H1 (cell line): ENCODE measurements at regions not wholly inside any gene's neighbourhood (a gene's known extent, or its start where the extent isn't known, plus 50 kb on each side); places are given as distances from the start of the nearest gene placed in this dataset.

Source experiments
- CTCF ChIA-PET: fragments of 300-600 bp; sonication (Branson Sonifier 250); formaldehyde crosslinking; loops from one replicate; lab custom pipeline; 2021; ENCODE audit not compliant: partially characterized antibody; lab: Charles Lee
- POLR2A ChIA-PET: fragments of 300-600 bp; sonication (Branson Sonifier 250); formaldehyde crosslinking; loops from one replicate; lab custom pipeline; 2021; ENCODE audit warnings: inconsistent platforms; ENCODE audit not compliant: partially characterized antibody; lab: Charles Lee
- DNase-seq, 2 experiments: peaks; one replicate each; pipeline versions ENCODE4 v3.0.0 to v3.0.0-alpha.2; 2010 to 2022; ENCODE audit warnings: low spot score in 2 of 2, low read depth in 1 of 2, mixed read lengths in 1 of 2
- FAIRE-seq: peaks from 2 replicates; lab custom pipeline; 2011; peaks lifted over from hg19 to GRCh38; lab: Jason Lieb, UNC
- H2AFZ ChIP-seq: 2 replicates; pipeline ENCODE4 v1.8.1; 2012; ENCODE audit warnings: low read length, inconsistent platforms
- H2AK5ac ChIP-seq: 2 replicates; pipeline ENCODE4 v1.6.1; 2013; ENCODE audit warnings: low read depth, low read length
- H2BK120ac ChIP-seq: replicated peaks from 2 replicates; pipeline ENCODE3; 2013; ENCODE audit warnings: low read depth, low read length, inconsistent platforms
- H2BK12ac ChIP-seq: 2 replicates; pipeline ENCODE4 v1.6.1; 2013; ENCODE audit warnings: low read depth, low read length
- H2BK15ac ChIP-seq: 2 replicates; pipeline ENCODE4 v1.6.1; 2013; ENCODE audit warnings: low read length
- H2BK20ac ChIP-seq: 2 replicates; pipeline ENCODE4 v1.6.1; 2013; ENCODE audit warnings: low read length
- H2BK5ac ChIP-seq: 2 replicates; pipeline ENCODE4 v1.6.1; 2013; ENCODE audit warnings: low read depth, low read length
- H3K14ac ChIP-seq: 2 replicates; pipeline ENCODE4 v1.6.1; 2013; ENCODE audit warnings: inconsistent platforms; ENCODE audit not compliant: insufficient read length
- H3K18ac ChIP-seq: 2 replicates; pipeline ENCODE4 v1.6.1; 2013; ENCODE audit warnings: low read length; ENCODE audit errors: extremely low read depth
- H3K23ac ChIP-seq: 2 replicates; pipeline ENCODE4 v1.6.1; 2013; ENCODE audit warnings: inconsistent platforms; ENCODE audit not compliant: insufficient read length
- H3K23me2 ChIP-seq: 2 replicates; pipeline ENCODE4 v1.6.1; 2013; ENCODE audit warnings: low read depth, low read length
- H3K27ac ChIP-seq: 2 replicates; pipeline ENCODE4 v1.6.1; 2011; ENCODE audit warnings: low read depth, low read length, inconsistent platforms
- H3K27me3 ChIP-seq, 4 experiments: replicated peaks in 1 of 4; 1 replicate in 1 of 4; 2 replicates in 3 of 4; pipeline versions ENCODE4 v1.6.1 to v1.8.1; 2011 to 2013; ENCODE audit warnings: low read length in 3 of 4, mild to moderate bottlenecking in 3 of 4, inconsistent platforms in 2 of 4, mixed read lengths in 2 of 4, moderate library complexity in 1 of 4; ENCODE audit not compliant: control insufficient read depth in 3 of 4, insufficient read depth in 3 of 4; ENCODE audit errors: extremely low read depth in 1 of 4
- H3K36me3 ChIP-seq, 4 experiments: 2 replicates each; pipeline versions ENCODE4 v1.6.1 to v1.8.1; 2011 to 2013; ENCODE audit warnings: mild to moderate bottlenecking in 4 of 4, low read length in 3 of 4, moderate library complexity in 2 of 4, control low read depth in 1 of 4, inconsistent platforms in 1 of 4; ENCODE audit not compliant: insufficient read depth in 4 of 4, control insufficient read depth in 2 of 4
- H3K4ac ChIP-seq: replicated peaks from 2 replicates; pipeline ENCODE3; 2013; ENCODE audit warnings: low read length, low read depth, mixed read lengths, inconsistent platforms; ENCODE audit not compliant: insufficient read length
- H3K4me1 ChIP-seq, 4 experiments: replicated peaks in 1 of 4; 1 replicate in 1 of 4; 2 replicates in 3 of 4; pipeline versions ENCODE4 v1.6.1 to v1.8.1; 2011 to 2013; ENCODE audit warnings: low read length in 3 of 4, inconsistent platforms in 2 of 4, mixed read lengths in 1 of 4; ENCODE audit not compliant: insufficient read depth in 4 of 4, control insufficient read depth in 3 of 4
- H3K4me2 ChIP-seq, 2 experiments: 2 replicates each; pipeline versions ENCODE4 v1.6.1 to v1.8.1; 2011 to 2013; ENCODE audit warnings: low read depth in 2 of 2, low read length in 2 of 2, control low read depth in 1 of 2, inconsistent platforms in 1 of 2, mild to moderate bottlenecking in 1 of 2; ENCODE audit not compliant: insufficient read depth in 1 of 2
- H3K4me3 ChIP-seq, 4 experiments: fragments of 200-600, 300-600 bp in 1 of 4; sonication (generic), shearing (Covaris generic), sonication (Bioruptor Twin) in 1 of 4; 2 replicates each; pipeline versions ENCODE4 v1.5.1 to v1.8.1; 2011 to 2016; ENCODE audit warnings: low read length in 4 of 4, low read depth in 3 of 4, control low read depth in 2 of 4, inconsistent platforms in 2 of 4, mild to moderate bottlenecking in 2 of 4, mixed read lengths in 1 of 4, moderate library complexity in 1 of 4; ENCODE audit not compliant: insufficient read depth in 2 of 4; ENCODE audit errors: extremely low read depth in 1 of 4
- H3K56ac ChIP-seq: replicated peaks from 2 replicates; pipeline ENCODE3; 2013; ENCODE audit warnings: low read depth, mild to moderate bottlenecking, mixed read lengths, low read length, inconsistent platforms; ENCODE audit not compliant: insufficient read length
- H3K79me1 ChIP-seq: 2 replicates; pipeline ENCODE4 v1.6.1; 2013; ENCODE audit warnings: low read depth, low read length, control low read depth
- H3K79me2 ChIP-seq, 2 experiments: 2 replicates each; pipeline versions ENCODE4 v1.6.1 to v1.8.1; 2012 to 2013; ENCODE audit warnings: low read length in 2 of 2, mild to moderate bottlenecking in 2 of 2, inconsistent platforms in 1 of 2; ENCODE audit not compliant: insufficient read depth in 2 of 2, control insufficient read depth in 1 of 2
- H3K9ac ChIP-seq, 4 experiments: replicated peaks in 1 of 4; 1 replicate in 1 of 4; 2 replicates in 3 of 4; pipeline versions ENCODE4 v1.6.1 to v1.8.1; 2011 to 2013; ENCODE audit warnings: low read depth in 3 of 4, low read length in 3 of 4, control low read depth in 2 of 4, mild to moderate bottlenecking in 2 of 4, moderate library complexity in 2 of 4, inconsistent platforms in 1 of 4; ENCODE audit errors: extremely low read depth in 1 of 4
- H3K9me3 ChIP-seq, 2 experiments: 2 replicates each; pipeline versions ENCODE4 v1.6.1 to v1.8.1; 2012 to 2013; ENCODE audit warnings: mild to moderate bottlenecking in 2 of 2, moderate library complexity in 2 of 2, control low read depth in 1 of 2, inconsistent platforms in 1 of 2, low read depth in 1 of 2, low read length in 1 of 2, mixed read lengths in 1 of 2; ENCODE audit not compliant: insufficient read depth in 2 of 2
- H4K20me1 ChIP-seq, 2 experiments: replicated peaks in 1 of 2; 2 replicates each; pipeline versions ENCODE3 to v1.8.1; 2011 to 2013; ENCODE audit warnings: inconsistent platforms in 2 of 2, low read length in 2 of 2, mild to moderate bottlenecking in 1 of 2; ENCODE audit not compliant: insufficient read depth in 2 of 2, control insufficient read depth in 1 of 2
- H4K5ac ChIP-seq: 2 replicates; pipeline ENCODE4 v1.6.1; 2013; ENCODE audit warnings: low read length, low read depth, mixed read lengths, inconsistent platforms; ENCODE audit not compliant: insufficient read length
- H4K8ac ChIP-seq: 2 replicates; pipeline ENCODE4 v1.8.0; 2013; ENCODE audit warnings: mild to moderate bottlenecking, moderate library complexity, low read length, inconsistent platforms; ENCODE audit not compliant: insufficient read depth; ENCODE audit errors: extremely low read depth
- H4K91ac ChIP-seq: replicated peaks from 2 replicates; pipeline ENCODE3; 2013; ENCODE audit warnings: low read length, mixed read lengths, inconsistent platforms; ENCODE audit not compliant: insufficient read length
- ASH2L ChIP-seq: fragments of 200-600, 300-600 bp; sonication (generic); IDR thresholded peaks from one replicate; pipeline ENCODE4 v1.7.1; 2017; ENCODE audit warnings: low read length
- BRCA1 ChIP-seq: IDR thresholded peaks from 2 replicates; pipeline ENCODE4 v1.6.1; 2012; ENCODE audit warnings: low read depth, low read length, improper control_type of control experiment
- CHD1 ChIP-seq: IDR thresholded peaks from 2 replicates; pipeline ENCODE4 v1.6.1; 2012; ENCODE audit warnings: low read depth, low read length, improper control_type of control experiment
- CHD2 ChIP-seq: IDR thresholded peaks from 2 replicates; pipeline ENCODE4 v1.6.1; 2012; ENCODE audit warnings: low read length, improper control_type of control experiment
- EP300 ChIP-seq, 2 experiments: IDR thresholded peaks; 1 replicate in 1 of 2; 2 replicates in 1 of 2; pipeline ENCODE4 v1.6.1; 2011 to 2012; ENCODE audit warnings: low read depth in 2 of 2, low read length in 2 of 2, mild to moderate bottlenecking in 2 of 2, borderline replicate concordance in 1 of 2, inconsistent platforms in 1 of 2, moderate library complexity in 1 of 2
- GABPA ChIP-seq: IDR thresholded peaks from 2 replicates; pipeline ENCODE4 v1.6.1; 2011; ENCODE audit warnings: mild to moderate bottlenecking, low read length, moderate library complexity, borderline replicate concordance; ENCODE audit not compliant: insufficient read depth
- KDM4A ChIP-seq: IDR thresholded peaks from one replicate; pipeline ENCODE4 v1.7.1; 2012; ENCODE audit warnings: low read depth, mild to moderate bottlenecking, moderate library complexity, low read length, inconsistent platforms; ENCODE audit not compliant: severe bottlenecking
- MAFK ChIP-seq: IDR thresholded peaks from 2 replicates; pipeline ENCODE4 v1.6.1; 2012; ENCODE audit warnings: low read depth, mild to moderate bottlenecking, improper control_type of control experiment, low read length
- PHF8 ChIP-seq: fragments of 200-600 bp; sonication (generic); conservative IDR thresholded peaks from 2 replicates; pipeline ENCODE4 v1.7.1; 2012; ENCODE audit warnings: low read depth, mild to moderate bottlenecking, inconsistent platforms, low read length, moderate library complexity
- RNF2 ChIP-seq: fragments of 200-900, 300-1000 bp; sonication (generic); IDR thresholded peaks from 2 replicates; pipeline ENCODE4 v1.7.1; 2016; ENCODE audit warnings: borderline replicate concordance, low read depth, mild to moderate bottlenecking, antibody characterized with exemption, low read length; ENCODE audit not compliant: poor library complexity, severe bottlenecking; ENCODE audit errors: missing control alignments
- SAP30 ChIP-seq: fragments of 300-600 bp; sonication (generic); IDR thresholded peaks from 2 replicates; pipeline ENCODE4 v1.7.1; 2012; ENCODE audit warnings: low read length, moderate library complexity, mild to moderate bottlenecking, inconsistent platforms; ENCODE audit not compliant: insufficient read depth, insufficient replicate concordance
- SP1 ChIP-seq: IDR thresholded peaks from 2 replicates; pipeline ENCODE4 v1.6.1; 2011; ENCODE audit warnings: low read depth, low read length
- WGBS, 2 experiments: shearing (Covaris generic) in 1 of 2; methylation state at CpG; one replicate each; pipeline versions ENCODE4 v1.1.6 to v1.1.7; 2013 to 2015; ENCODE audit warnings: low lambda C conversion rate in 2 of 2, mixed read lengths in 2 of 2, inconsistent platforms in 1 of 2, low coverage in 1 of 2, missing lambda C conversion rate in 1 of 2; ENCODE audit not compliant: insufficient replicate concordance in 2 of 2, insufficient coverage in 1 of 2, insufficient read length in 1 of 2; ENCODE audit errors: extremely low coverage in 1 of 2, missing lambda C conversion rate in 1 of 2; 5-methylcytosine and 5-hydroxymethylcytosine counted together
- TF ChIP-seq, protein P1 (sequence below): IDR thresholded peaks from 2 replicates; pipeline ENCODE4 v1.6.1; 2011; ENCODE audit warnings: low read depth, mild to moderate bottlenecking, low read length; ENCODE audit not compliant: insufficient read depth
- TF ChIP-seq, protein P2 (sequence below): IDR thresholded peaks from 2 replicates; pipeline ENCODE4 v1.6.1; 2012; ENCODE audit warnings: inconsistent platforms

DNA sequence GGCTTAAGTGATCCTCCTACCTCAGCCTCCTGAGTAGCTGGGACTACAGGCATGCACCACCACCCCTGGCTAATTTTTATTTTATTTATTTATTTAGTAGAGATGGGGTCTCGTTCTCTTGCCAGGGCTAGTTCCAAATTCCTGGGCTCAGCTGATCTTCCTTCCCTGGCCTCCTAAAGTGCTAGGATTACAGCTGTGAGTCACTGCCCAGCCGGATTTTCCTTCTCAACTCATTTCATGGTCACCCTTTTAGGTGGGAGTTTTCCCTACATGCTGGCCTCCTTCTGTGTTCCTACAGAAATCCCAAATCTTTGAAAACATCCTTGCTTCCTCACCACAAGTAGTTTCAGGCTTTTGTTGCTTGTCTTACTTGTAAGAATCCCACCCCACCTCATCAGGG lies 102.1 kb upstream of the SIAH1 start:
- Histone ChIP-seq H3K14ac (no peak overlapping the region), H4K91ac (no peak overlapping the region), H2AFZ (no peak overlapping the region), H2BK120ac (no peak overlapping the region), H3K79me1 (no peaks in the 10 kb centered on the region), H3K23me2 (no peaks in the 10 kb centered on the region), H2BK20ac (no peak overlapping the region), H3K27ac (no peak overlapping the region), H3K56ac (no peak overlapping the region), H3K4me1 (no peaks in the 10 kb centered on the region), H3K4ac (no peak overlapping the region), H3K79me2 (no peaks in the 10 kb centered on the region), H4K8ac (no peak overlapping the region), H4K5ac (no peak overlapping the region), H3K4me3 (no peak overlapping the region), H3K9me3 (peaks cover 3 to 10% of the 10 kb centered on the region in 2 experiments; a peak in 1 of 4 replicates), H3K27me3 (no peaks in the 10 kb centered on the region), H3K9ac (no peak overlapping the region), H3K18ac (no peak overlapping the region), H3K36me3 (no peaks in the 10 kb centered on the region), H2AK5ac (no peak overlapping the region), H3K23ac (no peak overlapping the region), H2BK12ac (no peak overlapping the region), H2BK15ac (no peak overlapping the region), H3K4me2 (no peak overlapping the region), H4K20me1 (no peaks in the 10 kb centered on the region), H2BK5ac (no peak overlapping the region)
- WGBS, 2 experiments: 81% methylated on average over 2 of the region's 2 CpGs; no CpG with 5 or more reads in 1 of the 2 experiments
- CTCF ChIA-PET: interaction anchor here (0.9 to 1.2 kb wide), 2 partner anchors 10 to 31 kb away, joined by 3 to 6 read pairs; no protein-coding TSS in a partner anchor
- DNase-seq (no peak), FAIRE-seq (no peak)
- POLR2A ChIA-PET: no interaction called here
- TF ChIP-seq MAFK: no peak
- TF ChIP-seq, protein P1, sequence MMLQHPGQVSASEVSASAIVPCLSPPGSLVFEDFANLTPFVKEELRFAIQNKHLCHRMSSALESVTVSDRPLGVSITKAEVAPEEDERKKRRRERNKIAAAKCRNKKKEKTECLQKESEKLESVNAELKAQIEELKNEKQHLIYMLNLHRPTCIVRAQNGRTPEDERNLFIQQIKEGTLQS: no peak
- no peak for TF ChIP-seq KDM4A
- no peak for TF ChIP-seq SAP30
- no peak for TF ChIP-seq GABPA
- TF ChIP-seq RNF2: no peak
- TF ChIP-seq BRCA1: no peak
- TF ChIP-seq ASH2L: no peak
- no peak for TF ChIP-seq CHD1
- TF ChIP-seq, protein P2, sequence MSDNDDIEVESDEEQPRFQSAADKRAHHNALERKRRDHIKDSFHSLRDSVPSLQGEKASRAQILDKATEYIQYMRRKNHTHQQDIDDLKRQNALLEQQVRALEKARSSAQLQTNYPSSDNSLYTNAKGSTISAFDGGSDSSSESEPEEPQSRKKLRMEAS: no peak
- no peak for TF ChIP-seq EP300 (IDR thresholded peaks at IDR 0.05; ENCODE audit: borderline replicate concordance in 1 of 2, low read depth in 2 of 2, low read length in 2 of 2)
- TF ChIP-seq CHD2: no peak
- no peak for TF ChIP-seq PHF8
- TF ChIP-seq SP1: no peak
